RCC 7860 (cell line): ENCODE measurements at regions not wholly inside any gene's neighbourhood (a gene's known extent, or its start where the extent isn't known, plus 50 kb on each side); places are given as distances from the start of the nearest gene placed in this dataset.
"Not testable (repeated sequence)": the region's sequence is repeated elsewhere in the genome, so short reads cannot be mapped to it uniquely, and the experiment has no call there.

ENCODE experiments used
- DNase-seq: peaks from one replicate; pipeline ENCODE4 v3.0.0-alpha.2; 2015; ENCODE audit warnings: low spot score
- FAIRE-seq: peaks from 2 replicates; lab custom pipeline; 2012; peaks lifted over from hg19 to GRCh38; lab: Jason Lieb, UNC

- DNase-seq: no peak
- FAIRE-seq: no peak
These were observed 86.9 kb upstream of the COPS8 start for GRCh38 chr2:236998758-236999157.

GRCh38 chr2:237000481-237000880, 85.2 kb upstream of the COPS8 start:
- DNase-seq: no peak
- FAIRE-seq: no peak

- DNase-seq, FAIRE-seq: not testable (repeated sequence)
These were observed 80.3 kb upstream of the COPS8 start for GRCh38 chr2:237005341-237005740.

DNA sequence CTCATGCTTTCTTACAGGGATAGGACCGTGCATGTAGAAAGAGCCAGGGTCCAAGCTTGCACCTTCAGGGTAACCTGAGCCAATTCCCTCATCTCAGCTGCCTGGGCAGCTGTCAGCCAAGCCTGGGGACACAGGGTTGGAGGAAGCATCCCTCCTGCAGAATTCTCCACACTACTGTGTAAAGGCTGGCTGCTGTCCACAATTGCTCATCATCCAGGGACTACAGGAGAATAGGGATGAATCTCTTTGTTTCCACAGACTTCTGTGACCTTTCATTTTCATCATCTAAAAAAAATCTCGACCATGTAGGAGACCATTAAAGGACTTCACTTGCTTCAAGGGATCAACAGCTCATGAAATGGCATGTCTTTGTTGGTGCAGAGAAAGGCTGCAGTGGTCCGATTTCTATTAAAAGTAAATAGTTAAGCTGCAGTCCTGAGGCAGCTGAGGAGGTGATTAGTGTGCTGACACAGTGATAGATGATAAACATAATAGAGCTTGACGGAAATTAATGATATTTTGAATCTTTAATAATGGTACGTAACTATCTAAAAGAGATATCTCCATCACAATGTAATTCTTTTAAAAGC, 74.4 kb upstream of the COPS8 start:
- FAIRE-seq (no peak), DNase-seq (no peak)

- FAIRE-seq (no peak), DNase-seq (no peak)
These were observed 73.7 kb upstream of the COPS8 start for GRCh38 chr2:237012004-237012403.

GRCh38 chr2:237012577-237013267, 73.0 kb upstream of the COPS8 start:
- FAIRE-seq (no peak), DNase-seq (no peak)

DNA sequence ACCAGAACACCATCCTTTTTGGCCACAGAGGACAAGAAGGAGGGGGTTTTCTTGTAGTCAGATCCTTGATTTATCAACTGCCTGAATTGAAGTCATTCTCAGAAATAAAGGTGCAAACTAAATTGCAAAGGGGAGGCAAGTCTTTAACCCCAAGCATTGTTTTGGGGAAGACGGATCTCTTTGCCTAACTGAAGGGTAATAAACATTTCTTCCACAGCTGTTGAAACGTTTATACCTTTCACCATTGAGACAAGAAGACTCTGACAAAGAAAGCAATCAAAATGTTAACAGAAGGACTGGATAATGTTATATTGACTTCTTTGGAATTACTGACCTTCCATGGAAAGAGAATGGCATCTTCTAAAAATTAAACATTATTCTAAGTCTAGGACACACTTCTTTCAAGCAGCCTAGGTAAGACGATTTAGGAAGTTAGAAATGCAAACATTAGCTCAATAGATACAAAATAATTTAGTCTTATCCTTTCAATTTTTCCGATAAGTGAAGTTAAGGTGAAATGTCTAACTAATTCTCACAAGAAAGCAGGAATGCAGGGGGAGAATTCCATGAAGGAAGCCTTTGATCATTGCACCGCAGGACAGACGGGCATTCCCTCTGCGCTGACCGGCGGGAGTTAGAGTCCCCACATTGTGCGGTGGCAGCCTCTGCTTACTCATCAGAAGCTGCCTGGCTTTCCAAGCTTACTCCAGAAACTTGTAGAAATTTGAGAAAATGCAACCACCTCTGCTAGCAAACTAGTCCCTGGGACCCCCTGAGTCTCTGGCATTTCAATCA, 69.4 kb upstream of the COPS8 start:
- DNase-seq: no peak
- FAIRE-seq: no peak

GRCh38 chr2:237020090-237020489, 65.6 kb upstream of the COPS8 start:
- DNase-seq: no peak
- no peak for FAIRE-seq

- no peak for DNase-seq
- FAIRE-seq: no peak
These were observed 63.2 kb upstream of the COPS8 start for GRCh38 chr2:237022533-237022932.

- no peak for FAIRE-seq
- no peak for DNase-seq
These were observed 61.4 kb upstream of the COPS8 start for GRCh38 chr2:237024255-237024654.

GRCh38 chr2:237025090-237025865, 60.4 kb upstream of the COPS8 start:
- DNase-seq: peak; percentile 93
- peak; percentile 87 for FAIRE-seq

GRCh38 chr2:237026981-237027711, 58.5 kb upstream of the COPS8 start:
- FAIRE-seq (peak; percentile 37), DNase-seq (peak; percentile 71)

- no peak for FAIRE-seq
- no peak for DNase-seq
These were observed 58.0 kb upstream of the COPS8 start for GRCh38 chr2:237027712-237028029.

GRCh38 chr2:237030382-237030781, 55.3 kb upstream of the COPS8 start:
- FAIRE-seq: no peak
- no peak for DNase-seq

DNA sequence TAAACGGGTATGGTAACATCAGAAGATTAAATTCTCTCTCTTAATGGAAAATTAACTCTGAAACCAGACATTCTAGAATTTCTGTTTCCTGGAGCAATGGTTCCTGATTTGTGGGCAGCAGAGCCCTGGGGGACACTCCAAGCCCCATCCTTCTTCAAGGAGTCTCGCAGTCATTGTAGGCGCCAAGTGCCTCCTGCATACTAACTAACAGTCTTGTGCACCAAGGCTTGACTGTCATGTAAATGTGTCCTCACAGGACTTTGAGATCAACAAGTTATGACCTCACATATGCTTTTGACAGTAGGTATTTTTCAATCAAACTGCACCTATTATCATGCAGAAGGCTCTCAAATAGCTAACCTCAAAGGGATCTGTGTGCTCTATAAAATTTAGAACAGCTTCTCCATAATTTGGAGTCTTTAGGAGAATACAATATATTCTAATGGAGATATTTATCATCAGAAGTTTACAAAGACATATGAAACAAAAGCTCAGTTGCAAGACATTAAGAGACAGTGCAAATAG, 52.1 kb upstream of the COPS8 start:
- DNase-seq (no peak), FAIRE-seq (no peak)

- FAIRE-seq (no peak), DNase-seq (no peak)
These were observed 49.8 kb upstream of the COPS8 start for GRCh38 chr2:237035781-237036475.
